ENCODE measurements at regions not wholly inside any gene's neighbourhood (a gene's known extent, or its start where the extent isn't known, plus 50 kb on each side); places are given as distances from the start of the nearest gene placed in this dataset.
"Not testable (repeated sequence)": the region's sequence is repeated elsewhere in the genome, so short reads cannot be mapped to it uniquely, and the experiment has no call there.

DNA sequence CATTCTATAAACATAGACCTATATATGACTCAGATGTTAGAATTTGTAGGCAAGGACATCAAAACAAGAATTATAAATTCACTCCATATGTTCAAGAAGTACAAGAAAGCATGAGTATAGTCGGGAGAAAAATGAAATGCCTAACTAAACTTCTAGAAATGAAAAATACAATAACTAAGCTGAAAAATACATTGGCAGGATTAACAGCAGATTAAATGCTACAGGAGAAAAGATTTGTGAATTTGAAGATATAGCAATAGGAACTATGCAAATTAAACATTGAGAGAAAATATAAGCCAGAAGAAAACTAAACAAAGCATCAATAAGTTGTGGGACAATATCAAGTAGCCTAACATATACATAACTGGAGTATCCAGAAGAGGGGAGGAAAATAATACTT is 55.3 kb upstream of the PRSS3 start:
- Histone ChIP-seq H3K9me3 (ENCODE audit: low read length) (no peaks in the 10 kb centered on the region), H2AFZ (ENCODE audit: low read length) (no peak overlapping the region), H3K27ac (ENCODE audit: extremely low read length, insufficient read depth, low read length) (no peak overlapping the region), H3K4me2 (ENCODE audit: low read depth, low read length) (no peak overlapping the region), H3K9ac (ENCODE audit: insufficient read depth, low read depth, low read length) (no peak overlapping the region), H3K27me3 (ENCODE audit: control insufficient read depth in 1 of 2, insufficient read depth in 2 of 2, low read length in 2 of 2) (no peaks in the 10 kb centered on the region), H3K36me3 (replicated peaks in 1 of 2; ENCODE audit: control insufficient read depth in 1 of 2, insufficient read depth in 2 of 2, low read length in 2 of 2) (no peaks in the 10 kb centered on the region), H4K20me1 (ENCODE audit: insufficient read depth, low read length) (no peaks in the 10 kb centered on the region), H3K79me2 (ENCODE audit: insufficient read depth, low read length) (no peaks in the 10 kb centered on the region), H3K4me3 (replicated peaks in 1 of 3; ENCODE audit: insufficient read depth in 1 of 3, low read depth in 2 of 3, low read length in 3 of 3) (no peak overlapping the region), H3K4me1 (ENCODE audit: insufficient read depth, low read length) (peaks cover 13% of the 10 kb centered on the region; the same call in 1 of the 2 replicates)
- ChIA-PET CTCF (ENCODE audit: low intra/inter-chr PET ratio, low total read pairs) (interaction anchor here (3.3 kb wide), 1 partner anchor 38 kb away, joined by 22 read pairs; no protein-coding TSS in a partner anchor), POLR2A (no interaction called here)
- no peak for FAIRE-seq
- no peak for DNase-seq (ENCODE audit: low spot score)
- TF ChIP-seq KAT7 (CRISPR knock-in tag; IDR thresholded peaks at IDR 0.05; ENCODE audit: borderline replicate concordance), result no peak
- no peak for TF ChIP-seq ZFAT (CRISPR knock-in tag; conservative IDR thresholded peaks at IDR 0.05)
- no peak for TF ChIP-seq ZNF660 (CRISPR knock-in tag; IDR thresholded peaks at IDR 0.05; ENCODE audit: borderline replicate concordance, low read depth)
- no peak for TF ChIP-seq TBP (CRISPR knock-in tag; IDR thresholded peaks at IDR 0.05)
- TF ChIP-seq MTA3 (CRISPR knock-in tag; IDR thresholded peaks at IDR 0.05), result no peak
- intact Hi-C loops (cut with micrococcal nuclease; ENCODE audit: unreplicated experiment) (no loop called here), in situ Hi-C loops (cut with HindIII; ENCODE audit: extremely low pct_ligation_motif_present, low pct_unique_long_range_greater_than_20kb) (no loop called here)
- no TSS peak for BruUV-seq (replicated peaks)
- WGBS (ENCODE audit: low lambda C conversion rate), result 74% methylated on average over 1 of the region's 1 CpG
- ATAC-seq, result no peak

DNA sequence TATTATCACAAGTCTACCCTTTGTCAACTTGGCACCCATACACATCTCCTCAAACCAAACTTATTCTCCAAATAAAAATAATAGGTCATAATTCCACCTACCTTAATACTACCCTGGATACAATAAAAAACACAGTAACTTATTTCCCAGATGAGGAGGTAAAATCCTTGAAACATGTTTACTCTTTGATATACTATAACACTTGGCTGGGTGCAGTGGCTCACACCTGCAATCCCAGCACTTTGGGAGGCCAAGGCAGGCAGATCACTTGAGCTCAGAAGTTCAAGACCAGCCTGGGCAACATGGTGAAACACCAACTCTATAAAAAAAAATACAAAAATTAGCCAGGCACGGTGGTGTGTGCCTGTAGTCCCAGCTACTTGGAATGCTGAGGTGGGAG is 54.4 kb upstream of the PRSS3 start:
- H3K27me3 ChIP-seq (ENCODE audit: control insufficient read depth in 1 of 2, insufficient read depth in 2 of 2, low read length in 2 of 2); H3K27ac ChIP-seq (ENCODE audit: extremely low read length, insufficient read depth, low read length); CTCF ChIA-PET (ENCODE audit: low intra/inter-chr PET ratio, low total read pairs); intact Hi-C loops (cut with micrococcal nuclease; ENCODE audit: unreplicated experiment); DNase-seq (ENCODE audit: low spot score); ATAC-seq; H3K9me3 ChIP-seq (ENCODE audit: low read length); H2AFZ ChIP-seq (ENCODE audit: low read length); H3K4me3 ChIP-seq (replicated peaks in 1 of 3; ENCODE audit: insufficient read depth in 1 of 3, low read depth in 2 of 3, low read length in 3 of 3); POLR2A ChIA-PET; H3K36me3 ChIP-seq (replicated peaks in 1 of 2; ENCODE audit: control insufficient read depth in 1 of 2, insufficient read depth in 2 of 2, low read length in 2 of 2); in situ Hi-C loops (cut with HindIII; ENCODE audit: extremely low pct_ligation_motif_present, low pct_unique_long_range_greater_than_20kb); H3K9ac ChIP-seq (ENCODE audit: insufficient read depth, low read depth, low read length); BruUV-seq (replicated peaks); H4K20me1 ChIP-seq (ENCODE audit: insufficient read depth, low read length); FAIRE-seq; H3K79me2 ChIP-seq (ENCODE audit: insufficient read depth, low read length); H3K4me2 ChIP-seq (ENCODE audit: low read depth, low read length): not testable (repeated sequence)
- H3K4me1 ChIP-seq (ENCODE audit: insufficient read depth, low read length), result peaks cover 13% of the 10 kb centered on the region; the same call in 1 of the 2 replicates
- 0% methylated on average over 1 of the region's 1 CpG for WGBS (ENCODE audit: low lambda C conversion rate)

Data from HepG2 (cell line).